Thyroid gland (tissue), 4 donors: ENCODE measurements at regions not wholly inside any gene's neighbourhood (a gene's known extent, or its start where the extent isn't known, plus 50 kb on each side); places are given as distances from the start of the nearest gene placed in this dataset.

Source experiments
- DNase-seq, 2 donors: peaks; one replicate each; pipeline ENCODE4 v3.0.0-alpha.2; 2019
- H3K27ac ChIP-seq, 3 donors: fragments of 200-600 bp; sonication (generic); 1 replicate in 2 of 3; 2 replicates in 1 of 3; pipeline ENCODE4 v1.5.1; 2016 to 2019; ENCODE audit warnings: mild to moderate bottlenecking in 1 of 3, moderate library complexity in 1 of 3
- H3K27me3 ChIP-seq: fragments of 200-600 bp; sonication (generic); one replicate; pipeline ENCODE4 v1.5.1; 2019
- H3K36me3 ChIP-seq, 2 donors: fragments of 200-600 bp; sonication (generic); one replicate each; pipeline ENCODE4 v1.5.1; 2016 to 2019
- H3K4me1 ChIP-seq, 2 donors: fragments of 200-600 bp; sonication (generic); one replicate each; pipeline ENCODE4 v1.5.1; 2017 to 2019
- H3K4me3 ChIP-seq, 3 donors: fragments of 200-600 bp; sonication (generic); replicated peaks in 1 of 3; 1 replicate in 2 of 3; 2 replicates in 1 of 3; pipeline ENCODE4 v1.5.1; 2016; ENCODE audit warnings: mild to moderate bottlenecking in 1 of 3
- H3K9me3 ChIP-seq: fragments of 200-600 bp; sonication (generic); one replicate; pipeline ENCODE4 v1.5.1; 2017
- CTCF ChIP-seq, 6 experiments: fragments of 200-600 bp in 3 of 6; fragments of 450-650 bp in 3 of 6; sonication (generic) in 3 of 6; IDR thresholded peaks; one replicate each; pipeline ENCODE4 v1.5.1; 2016 to 2019; ENCODE audit warnings: antibody characterized with exemption in 6 of 6, mild to moderate bottlenecking in 2 of 6, inconsistent platforms in 1 of 6, moderate library complexity in 1 of 6
- POLR2A ChIP-seq, 2 donors: fragments of 450-650 bp; IDR thresholded peaks; one replicate each; pipeline ENCODE4 v1.6.1; 2017; ENCODE audit warnings: antibody characterized with exemption in 2 of 2, mild to moderate bottlenecking in 2 of 2, moderate library complexity in 1 of 2
- WGBS, 2 donors: methylation state at CpG; one replicate each; pipeline ENCODE4 v1.1.5; 2017; 5-methylcytosine and 5-hydroxymethylcytosine counted together
- intact Hi-C: fragments of 100-400 bp; cut with DNase I; formaldehyde crosslinking; loops from one replicate; pipeline ENCODE4 v1.15.1; 2023

DNA sequence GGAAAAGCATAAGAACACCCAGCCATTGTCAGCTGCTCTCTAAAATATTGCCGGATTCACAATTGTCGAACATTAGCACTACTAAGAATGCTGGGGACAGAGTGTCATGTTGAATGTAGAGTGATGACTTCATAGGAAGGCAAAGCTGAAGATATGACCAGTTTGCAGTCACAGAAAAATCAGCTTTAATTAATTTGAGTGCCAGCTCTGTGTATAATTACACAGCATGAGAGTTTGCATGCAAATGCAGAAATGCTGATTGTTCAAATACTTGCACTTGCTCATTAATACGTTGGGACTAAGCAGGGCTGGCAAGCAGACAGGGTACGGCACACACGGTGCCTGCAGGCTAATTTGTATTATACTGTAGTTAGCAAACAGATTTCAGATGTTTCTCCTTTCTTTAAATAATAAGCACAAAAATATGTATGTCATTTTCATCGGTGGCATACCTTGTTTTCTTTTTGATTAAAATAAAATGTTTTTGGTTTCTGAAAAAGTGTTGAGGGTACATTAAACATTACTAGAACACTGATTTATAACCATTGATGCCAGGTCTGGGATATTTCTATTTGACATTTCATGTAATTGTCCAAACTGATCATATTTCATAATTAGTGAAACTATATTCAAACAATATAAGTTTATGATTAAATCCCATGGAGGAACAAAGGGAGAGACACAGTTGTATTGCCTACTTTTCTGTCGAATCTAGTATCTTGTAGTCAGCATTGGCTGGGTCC, 99.8 kb upstream of the ADGRL2 start:
- Histone ChIP-seq H3K27me3 (no peaks in the 10 kb centered on the region), H3K9me3 (no peaks in the 10 kb centered on the region), H3K27ac (no peak overlapping the region), H3K4me3 (no peak overlapping the region), H3K4me1 (peaks cover 8 to 9% of the 10 kb centered on the region in 2 donors), H3K36me3 (no peaks in the 10 kb centered on the region)
- intact Hi-C loops = no loop called here
- no peak for TF ChIP-seq CTCF (IDR thresholded peaks at IDR 0.05)
- TF ChIP-seq POLR2A (IDR thresholded peaks at IDR 0.05) = no peak
- WGBS, 2 donors = 83 to 94% methylated on average over 7 of the region's 7 CpGs
- DNase-seq = no peak

- no peaks in the 10 kb centered on the region for H3K27me3 ChIP-seq
- DNase-seq = peak in 1 of 2 donors; percentile 23
- H3K4me3 ChIP-seq = no peak overlapping the region
- peak overlapping the region in 1 of 3 donors; percentile 12 for H3K27ac ChIP-seq
- no peaks in the 10 kb centered on the region for H3K36me3 ChIP-seq
- H3K9me3 ChIP-seq = no peaks in the 10 kb centered on the region
- intact Hi-C loops = no loop called here
- TF ChIP-seq POLR2A (IDR thresholded peaks at IDR 0.05) (no peak), CTCF (IDR thresholded peaks at IDR 0.05) (no peak)
- 54 to 64% methylated on average over 4 of the region's 4 CpGs for WGBS, 2 donors
- peaks cover 9 to 10% of the 10 kb centered on the region in 2 donors for H3K4me1 ChIP-seq
Measured at GRCh38 chr1:81699234-81699633, 101.5 kb upstream of the ADGRL2 start.

GRCh38 chr1:81695741-81696140, 105.0 kb upstream of the ADGRL2 start:
- DNase-seq = peak; percentile 57 to 69
- TF ChIP-seq POLR2A (IDR thresholded peaks at IDR 0.05) = no peak
- no peak for TF ChIP-seq CTCF (IDR thresholded peaks at IDR 0.05)
- Histone ChIP-seq H3K27ac (no peak overlapping the region), H3K4me1 (peaks cover 13% of the 10 kb centered on the region in 2 donors), H3K4me3 (no peak overlapping the region), H3K27me3 (no peaks in the 10 kb centered on the region), H3K9me3 (no peaks in the 10 kb centered on the region), H3K36me3 (no peaks in the 10 kb centered on the region)
- intact Hi-C loops = no loop called here
- 28 to 45% methylated on average over 3 of the region's 3 CpGs for WGBS, 2 donors

DNA sequence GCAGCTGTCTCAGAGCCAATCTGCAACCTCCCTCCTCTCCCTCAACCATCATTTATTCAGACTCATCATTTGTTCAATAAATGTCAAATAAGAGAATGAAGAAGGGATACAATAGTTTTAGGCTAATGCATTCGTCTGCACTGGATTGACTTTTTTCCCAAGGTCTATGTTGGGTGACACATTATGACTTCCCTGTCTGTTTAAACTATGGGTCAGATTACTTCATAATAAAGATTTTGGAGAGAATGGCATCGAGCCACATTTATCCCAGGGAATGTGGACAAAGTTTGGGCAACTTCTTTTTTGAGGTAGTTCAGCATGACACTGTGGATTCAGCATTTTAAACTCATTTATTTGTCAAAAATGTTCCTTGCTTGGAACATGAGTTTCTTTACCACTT, 107.4 kb upstream of the ADGRL2 start:
- intact Hi-C loops = no loop called here
- WGBS, 2 donors = 90 to 93% methylated on average over 2 of the region's 2 CpGs

More for the DNA sequence above, 107.4 kb upstream of the ADGRL2 start:
- TF ChIP-seq POLR2A (IDR thresholded peaks at IDR 0.05) = no peak
- no peak for TF ChIP-seq CTCF (IDR thresholded peaks at IDR 0.05)
- Histone ChIP-seq H3K4me1 (peaks cover 13 to 19% of the 10 kb centered on the region in 2 donors), H3K36me3 (no peaks in the 10 kb centered on the region), H3K27me3 (no peaks in the 10 kb centered on the region), H3K4me3 (no peak overlapping the region), H3K9me3 (no peaks in the 10 kb centered on the region), H3K27ac (no peak overlapping the region)
- DNase-seq = no peak
